ENCODE measurements at regions not wholly inside any gene's neighbourhood (a gene's known extent, or its start where the extent isn't known, plus 50 kb on each side); places are given as distances from the start of the nearest gene placed in this dataset.

DNA sequence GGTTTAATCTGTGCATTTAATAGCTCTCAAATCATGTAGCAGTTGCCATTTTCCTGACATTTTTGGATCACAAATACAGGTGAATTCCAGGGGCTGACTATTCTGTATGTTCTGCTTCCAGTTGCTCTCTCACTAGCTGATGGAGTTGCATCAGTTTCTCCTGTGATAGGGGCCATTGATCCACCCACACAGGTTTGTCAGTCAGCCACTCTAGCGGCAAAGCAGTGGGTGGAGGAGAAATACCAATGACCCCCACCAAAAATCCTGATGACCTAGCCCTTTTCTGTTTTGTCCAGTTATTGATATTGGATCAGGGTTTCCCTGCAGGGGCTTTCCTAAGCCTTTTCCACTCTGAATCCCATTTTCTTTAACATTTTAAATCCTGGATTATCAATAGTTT, 72.3 kb upstream of the BTN3A2 start:
- H3K36me3 Mint-ChIP-seq (ENCODE audit: low read depth), result no peaks in the 10 kb centered on the region
- no peak for DNase-seq
- POLR2A ChIA-PET, result no interaction called here
- H3K4me1 Mint-ChIP-seq (ENCODE audit: low read depth), result peaks cover 4% of the 10 kb centered on the region
- H3K9me3 Mint-ChIP-seq, result no peaks in the 10 kb centered on the region
- H3K27me3 ChIP-seq (ENCODE audit: control insufficient read depth in 1 of 2, insufficient read depth in 2 of 2, low read length in 2 of 2), result no peaks in the 10 kb centered on the region
- H3K4me3 Mint-ChIP-seq, result no peak overlapping the region
- no peaks in the 10 kb centered on the region for H3K36me3 ChIP-seq (ENCODE audit: insufficient read depth, low read length)
- CTCF ChIA-PET, result interaction anchor here (1.5 kb wide), 1 partner anchor 49 kb away, joined by 3 read pairs; no protein-coding TSS in a partner anchor
- no peak overlapping the region for H3K4me3 ChIP-seq (ENCODE audit: low read length)
- TF ChIP-seq CTCF (IDR thresholded peaks at IDR 0.05), result no peak
- H3K27me3 Mint-ChIP-seq, result no peaks in the 10 kb centered on the region
- ATAC-seq (ENCODE audit: poor library complexity), result no peak
- H3K27ac ChIP-seq (ENCODE audit: low read depth in 1 of 2, low read length in 2 of 2), result no peak overlapping the region
- peaks cover 4% of the 10 kb centered on the region for H3K4me1 ChIP-seq (ENCODE audit: insufficient read depth, low read length)
- no peak overlapping the region for H3K27ac Mint-ChIP-seq
- intact Hi-C loops (cut with DNase I, micrococcal nuclease), result no loop called here
- peaks cover 0 to 2% of the 10 kb centered on the region in 2 experiments for H3K9me3 ChIP-seq (ENCODE audit: control insufficient read depth in 1 of 2, insufficient read depth in 1 of 2, low read length in 2 of 2)

- ChIA-PET CTCF (no interaction called here), POLR2A (no interaction called here)
- H3K9me3 ChIP-seq (ENCODE audit: control insufficient read depth in 1 of 2, insufficient read depth in 1 of 2, low read length in 2 of 2), result no peaks in the 10 kb centered on the region
- no peak overlapping the region for H3K27ac Mint-ChIP-seq
- H3K36me3 Mint-ChIP-seq (ENCODE audit: low read depth), result no peaks in the 10 kb centered on the region
- no peak for DNase-seq
- H3K4me1 ChIP-seq (ENCODE audit: insufficient read depth, low read length), result peaks cover 4% of the 10 kb centered on the region
- no peaks in the 10 kb centered on the region for H3K27me3 ChIP-seq (ENCODE audit: control insufficient read depth in 1 of 2, insufficient read depth in 2 of 2, low read length in 2 of 2)
- no peaks in the 10 kb centered on the region for H3K27me3 Mint-ChIP-seq
- H3K4me1 Mint-ChIP-seq (ENCODE audit: low read depth), result peaks cover 4% of the 10 kb centered on the region
- no peaks in the 10 kb centered on the region for H3K36me3 ChIP-seq (ENCODE audit: insufficient read depth, low read length)
- TF ChIP-seq CTCF (IDR thresholded peaks at IDR 0.05), result no peak
- intact Hi-C loops (cut with DNase I, micrococcal nuclease), result no loop called here
- no peak overlapping the region for H3K4me3 ChIP-seq (ENCODE audit: low read length)
- no peaks in the 10 kb centered on the region for H3K9me3 Mint-ChIP-seq
- ATAC-seq (ENCODE audit: poor library complexity), result no peak
- H3K4me3 Mint-ChIP-seq, result no peak overlapping the region
- no peak overlapping the region for H3K27ac ChIP-seq (ENCODE audit: low read depth in 1 of 2, low read length in 2 of 2)
Observed at GRCh38 chr6:26294302-26294701, 70.7 kb upstream of the BTN3A2 start.

DNA sequence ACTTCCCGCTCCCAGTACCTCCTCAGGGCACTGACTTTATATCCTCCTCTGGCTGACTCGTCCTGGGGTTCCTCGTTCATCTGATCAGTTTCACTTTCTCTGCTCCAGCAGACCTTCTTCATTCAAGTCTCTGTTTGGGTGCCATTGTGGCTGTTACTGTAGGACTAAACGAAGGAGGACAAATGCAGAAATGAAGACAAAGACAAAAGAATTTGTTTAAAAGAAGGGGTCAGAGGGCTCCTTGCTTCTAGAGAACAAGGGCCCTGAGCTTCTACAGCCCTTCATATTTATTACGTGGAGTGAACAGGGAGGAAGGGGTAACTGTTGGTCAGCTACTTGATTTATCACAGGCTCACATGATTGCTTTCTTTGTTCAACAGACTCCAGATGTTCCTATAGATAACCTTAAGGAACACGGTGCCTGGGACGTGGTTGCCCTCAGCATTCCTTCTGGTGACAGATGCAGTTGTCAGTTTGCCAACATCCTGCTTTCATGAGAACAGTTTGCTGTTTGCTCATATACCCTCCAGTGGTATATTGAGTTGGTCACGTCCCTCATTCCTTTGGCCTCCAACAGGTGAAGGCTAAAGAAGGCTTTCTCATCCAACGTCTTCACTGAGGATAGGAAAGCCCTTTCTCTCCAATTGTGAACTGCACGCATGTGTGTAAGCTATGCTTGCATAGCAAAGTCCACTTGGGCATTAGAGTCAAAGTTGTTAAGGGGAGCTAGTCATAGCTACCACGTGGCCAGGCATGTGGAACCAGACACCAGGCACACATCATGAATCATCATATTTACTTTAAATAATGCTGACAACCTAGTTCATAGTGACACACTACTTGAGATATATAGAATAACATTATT, 69.1 kb upstream of the BTN3A2 start:
- ATAC-seq (ENCODE audit: poor library complexity) (no peak), DNase-seq (peak in 1 of 14 experiments; percentile 20)
- intact Hi-C loops (cut with DNase I, micrococcal nuclease), result no loop called here

More for the DNA sequence above, 69.1 kb upstream of the BTN3A2 start:
- Histone ChIP-seq H3K4me1 (ENCODE audit: insufficient read depth, low read length) (peaks cover 4% of the 10 kb centered on the region), H3K27ac (ENCODE audit: low read depth in 1 of 2, low read length in 2 of 2) (no peak overlapping the region), H3K9me3 (ENCODE audit: control insufficient read depth in 1 of 2, insufficient read depth in 1 of 2, low read length in 2 of 2) (no peaks in the 10 kb centered on the region), H3K4me3 (ENCODE audit: low read length) (no peak overlapping the region), H3K36me3 (ENCODE audit: insufficient read depth, low read length) (no peaks in the 10 kb centered on the region), H3K27me3 (ENCODE audit: control insufficient read depth in 1 of 2, insufficient read depth in 2 of 2, low read length in 2 of 2) (no peaks in the 10 kb centered on the region)
- Mint-ChIP-seq H3K27ac (no peak overlapping the region), H3K4me3 (peak overlapping the region; percentile 42), H3K4me1 (ENCODE audit: low read depth) (peaks cover 4% of the 10 kb centered on the region), H3K27me3 (no peaks in the 10 kb centered on the region), H3K36me3 (ENCODE audit: low read depth) (no peaks in the 10 kb centered on the region), H3K9me3 (no peaks in the 10 kb centered on the region)
- TF ChIP-seq CTCF (IDR thresholded peaks at IDR 0.05), result no peak
- ChIA-PET POLR2A (no interaction called here), CTCF (interaction anchor here (1.0 to 1.2 kb wide), 2 partner anchors 107 to 113 kb away, joined by 3 read pairs; a partner anchor contains a TSS)

Data from CD4-positive, alpha-beta T cell (primary cell).